Left lung (tissue), 4 donors: ENCODE measurements at regions not wholly inside any gene's neighbourhood (a gene's known extent, or its start where the extent isn't known, plus 50 kb on each side); places are given as distances from the start of the nearest gene placed in this dataset.

ENCODE experiments used
- ATAC-seq: fragments of 200-7000 bp; cut with Tn5 transposase; one replicate; pipeline ENCODE4 v1.9.1; 2020; ENCODE audit warnings: moderate library complexity
- DNase-seq, 4 donors: peaks; one replicate each; pipeline ENCODE4 v3.0.0-alpha.2; 2013 to 2020
- H3K27ac ChIP-seq, 2 donors: fragments of 200-600 bp; sonication (generic) in 1 of 2; one replicate each; pipeline versions ENCODE4 v1.5.0 to v1.8.0; 2020 to 2021
- H3K27me3 ChIP-seq, 2 donors: fragments of 200-600 bp; sonication (generic) in 1 of 2; one replicate each; pipeline versions ENCODE4 v1.5.0 to v1.8.0; 2020 to 2021
- H3K36me3 ChIP-seq, 2 donors: fragments of 200-600 bp; sonication (generic) in 1 of 2; one replicate each; pipeline versions ENCODE4 v1.5.0 to v1.8.0; 2020 to 2021
- H3K4me1 ChIP-seq, 2 donors: fragments of 200-600 bp; one replicate each; pipeline ENCODE4 v1.8.0; 2021
- H3K4me3 ChIP-seq, 2 donors: fragments of 200-600 bp; sonication (generic) in 1 of 2; one replicate each; pipeline versions ENCODE4 v1.5.0 to v1.8.0; 2020 to 2021; ENCODE audit warnings: mild to moderate bottlenecking in 1 of 2
- H3K9me3 ChIP-seq, 2 donors: fragments of 200-600 bp; sonication (generic) in 1 of 2; one replicate each; pipeline versions ENCODE4 v1.5.0 to v1.8.0; 2020 to 2021
- intact Hi-C, 2 donors: fragments of 100-400 bp; cut with DNase I; formaldehyde crosslinking; loops; one replicate each; pipeline versions ENCODE4 v1.11.2 to v1.14.2; 2022
- TF ChIP-seq, protein P1 (sequence below), 2 donors: fragments of 200-600 bp; sonication (generic) in 1 of 2; IDR thresholded peaks; one replicate each; pipeline versions ENCODE4 v1.5.0 to v1.8.0; 2021; ENCODE audit warnings: antibody characterized with exemption in 2 of 2
- donor health status: DM: no; HTN: yes; CAD: no.
- donor health status: DM: no; HTN: no; CAD: no.

- TF ChIP-seq, protein P1, sequence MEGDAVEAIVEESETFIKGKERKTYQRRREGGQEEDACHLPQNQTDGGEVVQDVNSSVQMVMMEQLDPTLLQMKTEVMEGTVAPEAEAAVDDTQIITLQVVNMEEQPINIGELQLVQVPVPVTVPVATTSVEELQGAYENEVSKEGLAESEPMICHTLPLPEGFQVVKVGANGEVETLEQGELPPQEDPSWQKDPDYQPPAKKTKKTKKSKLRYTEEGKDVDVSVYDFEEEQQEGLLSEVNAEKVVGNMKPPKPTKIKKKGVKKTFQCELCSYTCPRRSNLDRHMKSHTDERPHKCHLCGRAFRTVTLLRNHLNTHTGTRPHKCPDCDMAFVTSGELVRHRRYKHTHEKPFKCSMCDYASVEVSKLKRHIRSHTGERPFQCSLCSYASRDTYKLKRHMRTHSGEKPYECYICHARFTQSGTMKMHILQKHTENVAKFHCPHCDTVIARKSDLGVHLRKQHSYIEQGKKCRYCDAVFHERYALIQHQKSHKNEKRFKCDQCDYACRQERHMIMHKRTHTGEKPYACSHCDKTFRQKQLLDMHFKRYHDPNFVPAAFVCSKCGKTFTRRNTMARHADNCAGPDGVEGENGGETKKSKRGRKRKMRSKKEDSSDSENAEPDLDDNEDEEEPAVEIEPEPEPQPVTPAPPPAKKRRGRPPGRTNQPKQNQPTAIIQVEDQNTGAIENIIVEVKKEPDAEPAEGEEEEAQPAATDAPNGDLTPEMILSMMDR (IDR thresholded peaks at IDR 0.05): no peak
Measured at GRCh38 chr7:22874904-22875303, 52.3 kb upstream of the TOMM7 start.

More at GRCh38 chr7:22874904-22875303, 52.3 kb upstream of the TOMM7 start:
- Histone ChIP-seq H3K36me3 (no peaks in the 10 kb centered on the region), H3K27me3 (no peaks in the 10 kb centered on the region), H3K4me3 (no peak overlapping the region), H3K27ac (no peak overlapping the region), H3K4me1 (no peaks in the 10 kb centered on the region), H3K9me3 (no peaks in the 10 kb centered on the region)
- DNase-seq: no peak
- intact Hi-C loops: no loop called here
- ATAC-seq: no peak
